OCI-LY1 (cell line): ENCODE measurements at regions not wholly inside any gene's neighbourhood (a gene's known extent, or its start where the extent isn't known, plus 50 kb on each side); places are given as distances from the start of the nearest gene placed in this dataset.

Source experiments
- EZH2 ChIP-seq: fragments of 200-600 bp; sonication (generic), shearing (Covaris generic); IDR thresholded peaks from 2 replicates; pipeline ENCODE4 v1.8.0; 2017; ENCODE audit warnings: borderline replicate concordance, mixed run types, mild to moderate bottlenecking, antibody characterized with exemption, low read length, moderate library complexity, mixed read lengths
- TF ChIP-seq, protein P1 (sequence below): fragments of 200-600 bp; sonication (generic), shearing (Covaris generic); IDR thresholded peaks from 2 replicates; pipeline ENCODE4 v1.5.1; 2017; ENCODE audit warnings: mild to moderate bottlenecking, antibody characterized with exemption, low read length, moderate library complexity, mixed read lengths

GRCh38 chr1:114260805-114261484 is 107.3 kb upstream of the SYT6 start:
- TF ChIP-seq, protein P1, sequence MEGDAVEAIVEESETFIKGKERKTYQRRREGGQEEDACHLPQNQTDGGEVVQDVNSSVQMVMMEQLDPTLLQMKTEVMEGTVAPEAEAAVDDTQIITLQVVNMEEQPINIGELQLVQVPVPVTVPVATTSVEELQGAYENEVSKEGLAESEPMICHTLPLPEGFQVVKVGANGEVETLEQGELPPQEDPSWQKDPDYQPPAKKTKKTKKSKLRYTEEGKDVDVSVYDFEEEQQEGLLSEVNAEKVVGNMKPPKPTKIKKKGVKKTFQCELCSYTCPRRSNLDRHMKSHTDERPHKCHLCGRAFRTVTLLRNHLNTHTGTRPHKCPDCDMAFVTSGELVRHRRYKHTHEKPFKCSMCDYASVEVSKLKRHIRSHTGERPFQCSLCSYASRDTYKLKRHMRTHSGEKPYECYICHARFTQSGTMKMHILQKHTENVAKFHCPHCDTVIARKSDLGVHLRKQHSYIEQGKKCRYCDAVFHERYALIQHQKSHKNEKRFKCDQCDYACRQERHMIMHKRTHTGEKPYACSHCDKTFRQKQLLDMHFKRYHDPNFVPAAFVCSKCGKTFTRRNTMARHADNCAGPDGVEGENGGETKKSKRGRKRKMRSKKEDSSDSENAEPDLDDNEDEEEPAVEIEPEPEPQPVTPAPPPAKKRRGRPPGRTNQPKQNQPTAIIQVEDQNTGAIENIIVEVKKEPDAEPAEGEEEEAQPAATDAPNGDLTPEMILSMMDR = no peak
- no peak for TF ChIP-seq EZH2
